SK-N-SH (cell line): ENCODE measurements at regions not wholly inside any gene's neighbourhood (a gene's known extent, or its start where the extent isn't known, plus 50 kb on each side); places are given as distances from the start of the nearest gene placed in this dataset.

Experiments used
- CTCF ChIA-PET: fragments of 300-600, 350-600 bp; formaldehyde crosslinking; extraction: SDS; loops from one replicate; lab custom pipeline; 2021; lab: Yijun Ruan, JAX
- POLR2A ChIA-PET: fragments of 350-600 bp; sonication (Branson Sonifier 250); formaldehyde crosslinking; extraction: SDS; loops from one replicate; lab custom pipeline; 2020; ENCODE audit warnings: antibody characterized with exemption, inconsistent platforms; lab: Yijun Ruan, JAX
- DNase-seq: peaks from one replicate; pipeline ENCODE4 v3.0.0; 2012
- H2AFZ ChIP-seq: fragments of 200-600 bp; sonication (generic); 2 replicates; pipeline ENCODE4 v1.8.1; 2016; ENCODE audit warnings: antibody characterized with exemption, mild to moderate bottlenecking, low read depth
- H3F3A ChIP-seq: fragments of 200-600 bp; sonication (generic); replicated peaks from 2 replicates; pipeline ENCODE3; 2016; ENCODE audit warnings: antibody characterized with exemption, mild to moderate bottlenecking; ENCODE audit not compliant: insufficient read depth
- H3K27ac ChIP-seq, 2 experiments: fragments of 200-500 bp in 1 of 2; fragments of 200-600 bp in 1 of 2; sonication (Bioruptor generic) in 1 of 2; sonication (generic), shearing (Covaris generic) in 1 of 2; 2 replicates each; pipeline versions ENCODE4 v1.5.1 to v1.6.1; 2014 to 2016; ENCODE audit warnings: low read depth in 2 of 2, inconsistent platforms in 1 of 2, low read length in 1 of 2, mild to moderate bottlenecking in 1 of 2, mixed read lengths in 1 of 2
- H3K27me3 ChIP-seq: fragments of 200-600 bp; sonication (generic), shearing (Covaris generic); 2 replicates; pipeline ENCODE4 v1.6.1; 2016; ENCODE audit warnings: mixed run types; ENCODE audit not compliant: insufficient read depth
- H3K36me3 ChIP-seq, 2 experiments: fragments of 200-500 bp in 1 of 2; fragments of 200-600 bp in 1 of 2; sonication (Bioruptor generic) in 1 of 2; sonication (generic) in 1 of 2; replicated peaks in 1 of 2; 2 replicates each; pipeline versions ENCODE3 to v1.5.1; 2014 to 2016; ENCODE audit warnings: low read length in 1 of 2, mild to moderate bottlenecking in 1 of 2; ENCODE audit not compliant: insufficient read depth in 2 of 2, control insufficient read depth in 1 of 2
- H3K4me1 ChIP-seq, 2 experiments: fragments of 200-500 bp in 1 of 2; fragments of 200-600 bp in 1 of 2; sonication (Bioruptor generic) in 1 of 2; sonication (generic), shearing (Covaris generic) in 1 of 2; 2 replicates each; pipeline versions ENCODE4 v1.5.1 to v1.6.1; 2014 to 2016; ENCODE audit warnings: low read depth in 1 of 2, low read length in 1 of 2, mixed run types in 1 of 2; ENCODE audit not compliant: insufficient read depth in 2 of 2, control insufficient read depth in 1 of 2
- H3K4me2 ChIP-seq: fragments of 200-600 bp; sonication (generic), shearing (Covaris generic); 2 replicates; pipeline ENCODE4 v1.6.1; 2017; ENCODE audit warnings: mixed run types
- H3K4me3 ChIP-seq, 2 experiments: fragments of 200-500 bp in 1 of 2; fragments of 200-600 bp in 1 of 2; sonication (Bioruptor generic) in 1 of 2; sonication (generic), shearing (Covaris generic) in 1 of 2; 2 replicates each; pipeline versions ENCODE4 v1.5.1 to v1.8.1; 2014 to 2016; ENCODE audit warnings: low read depth in 2 of 2, inconsistent platforms in 1 of 2, low read length in 1 of 2, mild to moderate bottlenecking in 1 of 2, mixed read lengths in 1 of 2, moderate library complexity in 1 of 2
- H3K79me2 ChIP-seq: fragments of 200-600 bp; sonication (generic); 2 replicates; pipeline ENCODE4 v1.8.1; 2017; ENCODE audit warnings: mild to moderate bottlenecking; ENCODE audit not compliant: insufficient read depth
- H3K9ac ChIP-seq: fragments of 200-600 bp; sonication (generic); 2 replicates; pipeline ENCODE4 v1.6.1; 2017; ENCODE audit warnings: mixed run types
- H3K9me2 ChIP-seq: fragments of 200-600 bp; sonication (generic); 2 replicates; pipeline ENCODE4 v1.6.1; 2017; ENCODE audit warnings: mixed run types
- H3K9me3 ChIP-seq: fragments of 200-600 bp; sonication (generic); 2 replicates; pipeline ENCODE4 v1.6.1; 2017; ENCODE audit warnings: mixed run types, mild to moderate bottlenecking, moderate library complexity
- H4K20me1 ChIP-seq: fragments of 200-600 bp; sonication (generic); 2 replicates; pipeline ENCODE4 v1.6.1; 2017; ENCODE audit warnings: mild to moderate bottlenecking, mixed run types; ENCODE audit not compliant: insufficient read depth
- CHD2 ChIP-seq: fragments of 150-350 bp; IDR thresholded peaks from 2 replicates; pipeline ENCODE4 v1.6.1; 2018; ENCODE audit warnings: low read length; ENCODE audit not compliant: partially characterized antibody
- CTCF ChIP-seq: fragments of 200-600 bp; sonication (generic); IDR thresholded peaks from 2 replicates; pipeline ENCODE4 v1.6.1; 2017; ENCODE audit warnings: antibody characterized with exemption, mild to moderate bottlenecking, moderate library complexity
- ELF1 ChIP-seq: IDR thresholded peaks from 2 replicates; pipeline ENCODE4 v1.4.0; 2012
- EZH2phosphoT487 ChIP-seq: fragments of 200-600 bp; sonication (generic); IDR thresholded peaks from 2 replicates; pipeline ENCODE4 v1.6.1; 2017; ENCODE audit warnings: low read depth, mixed run types, mild to moderate bottlenecking, antibody characterized with exemption, moderate library complexity, borderline replicate concordance
- GATA2 ChIP-seq: sonication (generic); formaldehyde crosslinking; IDR thresholded peaks from 2 replicates; pipeline ENCODE4 v1.5.0; 2020; ENCODE audit warnings: mild to moderate bottlenecking, missing genetic modification reagents
- IRF3 ChIP-seq: fragments of 150-350 bp; IDR thresholded peaks from 2 replicates; pipeline ENCODE4 v1.6.1; 2016; ENCODE audit warnings: mild to moderate bottlenecking, low read depth, low read length
- MAX ChIP-seq: IDR thresholded peaks from 2 replicates; pipeline ENCODE4 v1.4.0; 2012; ENCODE audit warnings: low read depth
- MEF2A ChIP-seq: IDR thresholded peaks from 2 replicates; pipeline ENCODE4 v1.4.0; 2012; ENCODE audit warnings: low read depth, borderline replicate concordance
- NFIC ChIP-seq: IDR thresholded peaks from 2 replicates; pipeline ENCODE4 v1.4.0; 2012; ENCODE audit warnings: borderline replicate concordance
- NRF1 ChIP-seq: IDR thresholded peaks from 2 replicates; pipeline ENCODE4 v1.6.1; 2012; ENCODE audit warnings: low read depth, mild to moderate bottlenecking, low read length
- REST ChIP-seq: IDR thresholded peaks from 2 replicates; pipeline ENCODE4 v1.6.1; 2012; ENCODE audit warnings: mild to moderate bottlenecking, low read depth, low read length, moderate library complexity
- RFX5 ChIP-seq: IDR thresholded peaks from 2 replicates; pipeline ENCODE4 v1.6.1; 2012; ENCODE audit warnings: mild to moderate bottlenecking, improper control_type of control experiment, low read length
- RXRA ChIP-seq: IDR thresholded peaks from 2 replicates; pipeline ENCODE4 v1.4.0; 2012; ENCODE audit warnings: low read depth, mild to moderate bottlenecking, borderline replicate concordance
- SMC3 ChIP-seq: IDR thresholded peaks from 2 replicates; pipeline ENCODE4 v1.6.1; 2012; ENCODE audit warnings: low read depth, low read length, improper control_type of control experiment
- TAF1 ChIP-seq: IDR thresholded peaks from 2 replicates; pipeline ENCODE4 v1.6.1; 2012; ENCODE audit warnings: low read depth, mild to moderate bottlenecking, low read length, moderate library complexity, borderline replicate concordance
- TCF12 ChIP-seq: IDR thresholded peaks from 2 replicates; pipeline ENCODE4 v1.4.0; 2012
- USF2 ChIP-seq: fragments of 150-350 bp; IDR thresholded peaks from 2 replicates; pipeline ENCODE4 v1.6.1; 2017; ENCODE audit warnings: antibody characterized with exemption, low read length, low read depth, borderline replicate concordance
- WGBS: methylation state at CpG from one replicate; pipeline ENCODE4 v1.1.6; 2017; ENCODE audit warnings: low lambda C conversion rate; 5-methylcytosine and 5-hydroxymethylcytosine counted together

- CTCF ChIA-PET = no interaction called here
- no peaks in the 10 kb centered on the region for H3K79me2 ChIP-seq
- H3K9me3 ChIP-seq = no peaks in the 10 kb centered on the region; the same call in 1 of the 2 replicates
- no peaks in the 10 kb centered on the region for H3K9me2 ChIP-seq
- 46% methylated on average over 4 of the region's 4 CpGs for WGBS
- H3K36me3 ChIP-seq = no peaks in the 10 kb centered on the region
- POLR2A ChIA-PET = no interaction called here
- H3K9ac ChIP-seq = no peak overlapping the region
- no peaks in the 10 kb centered on the region for H4K20me1 ChIP-seq
- H3K27me3 ChIP-seq = no peaks in the 10 kb centered on the region
- no peak overlapping the region for H3K4me3 ChIP-seq
- H3K4me1 ChIP-seq = no peaks in the 10 kb centered on the region
- no peak overlapping the region for H3K27ac ChIP-seq
- no peaks in the 10 kb centered on the region for H3F3A ChIP-seq
- no peak overlapping the region for H2AFZ ChIP-seq
- DNase-seq = no peak
- no peak overlapping the region for H3K4me2 ChIP-seq
- no peak for TF ChIP-seq NRF1
- no peak for TF ChIP-seq SMC3
- no peak for TF ChIP-seq EZH2phosphoT487
- TF ChIP-seq IRF3 = no peak
- no peak for TF ChIP-seq GATA2 (CRISPR knock-in tag)
- no peak for TF ChIP-seq MEF2A
- TF ChIP-seq CHD2 = no peak
- no peak for TF ChIP-seq RXRA
- TF ChIP-seq TCF12 = no peak
- TF ChIP-seq RFX5 = no peak
- TF ChIP-seq CTCF = no peak
- no peak for TF ChIP-seq TAF1
- no peak for TF ChIP-seq NFIC
- no peak for TF ChIP-seq ELF1
- no peak for TF ChIP-seq USF2
- no peak for TF ChIP-seq MAX
- TF ChIP-seq REST = no peak
These were observed 50.1 kb downstream of the GCNT4 start for GRCh38 chr5:75002271-75002670.
